ENCODE measurements at regions not wholly inside any gene's neighbourhood (a gene's known extent, or its start where the extent isn't known, plus 50 kb on each side); places are given as distances from the start of the nearest gene placed in this dataset.

DNA sequence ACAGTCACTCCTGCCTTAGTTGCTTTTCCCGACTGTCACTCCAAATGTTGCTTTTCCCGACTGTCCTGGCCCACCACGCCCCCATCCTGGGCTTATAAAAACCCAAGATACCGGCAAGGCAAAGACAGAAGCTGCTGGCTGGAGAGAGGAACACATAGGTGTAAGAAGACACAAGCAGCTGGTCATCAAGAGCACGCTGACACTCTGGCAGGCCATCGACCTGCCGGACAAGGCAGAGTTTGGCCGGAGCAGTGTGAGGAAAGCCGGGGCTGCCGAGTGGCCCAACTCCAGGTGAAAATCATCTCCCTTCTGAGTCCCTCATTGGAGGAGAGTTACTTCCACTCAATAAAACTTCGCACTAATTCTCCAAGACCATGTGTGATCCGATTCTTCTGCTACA is 349.5 kb downstream of the SLITRK1 start:
- TF ChIP-seq CTCF (IDR thresholded peaks at IDR 0.05; ENCODE audit: insufficient read depth, low read length) = no peak
- TF ChIP-seq, protein P1, sequence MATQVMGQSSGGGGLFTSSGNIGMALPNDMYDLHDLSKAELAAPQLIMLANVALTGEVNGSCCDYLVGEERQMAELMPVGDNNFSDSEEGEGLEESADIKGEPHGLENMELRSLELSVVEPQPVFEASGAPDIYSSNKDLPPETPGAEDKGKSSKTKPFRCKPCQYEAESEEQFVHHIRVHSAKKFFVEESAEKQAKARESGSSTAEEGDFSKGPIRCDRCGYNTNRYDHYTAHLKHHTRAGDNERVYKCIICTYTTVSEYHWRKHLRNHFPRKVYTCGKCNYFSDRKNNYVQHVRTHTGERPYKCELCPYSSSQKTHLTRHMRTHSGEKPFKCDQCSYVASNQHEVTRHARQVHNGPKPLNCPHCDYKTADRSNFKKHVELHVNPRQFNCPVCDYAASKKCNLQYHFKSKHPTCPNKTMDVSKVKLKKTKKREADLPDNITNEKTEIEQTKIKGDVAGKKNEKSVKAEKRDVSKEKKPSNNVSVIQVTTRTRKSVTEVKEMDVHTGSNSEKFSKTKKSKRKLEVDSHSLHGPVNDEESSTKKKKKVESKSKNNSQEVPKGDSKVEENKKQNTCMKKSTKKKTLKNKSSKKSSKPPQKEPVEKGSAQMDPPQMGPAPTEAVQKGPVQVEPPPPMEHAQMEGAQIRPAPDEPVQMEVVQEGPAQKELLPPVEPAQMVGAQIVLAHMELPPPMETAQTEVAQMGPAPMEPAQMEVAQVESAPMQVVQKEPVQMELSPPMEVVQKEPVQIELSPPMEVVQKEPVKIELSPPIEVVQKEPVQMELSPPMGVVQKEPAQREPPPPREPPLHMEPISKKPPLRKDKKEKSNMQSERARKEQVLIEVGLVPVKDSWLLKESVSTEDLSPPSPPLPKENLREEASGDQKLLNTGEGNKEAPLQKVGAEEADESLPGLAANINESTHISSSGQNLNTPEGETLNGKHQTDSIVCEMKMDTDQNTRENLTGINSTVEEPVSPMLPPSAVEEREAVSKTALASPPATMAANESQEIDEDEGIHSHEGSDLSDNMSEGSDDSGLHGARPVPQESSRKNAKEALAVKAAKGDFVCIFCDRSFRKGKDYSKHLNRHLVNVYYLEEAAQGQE (IDR thresholded peaks at IDR 0.05; ENCODE audit: insufficient replicate concordance, low read depth) = no peak

Data from HL-60 (cell line).